Stomach (tissue), 8 donors: ENCODE measurements at regions not wholly inside any gene's neighbourhood (a gene's known extent, or its start where the extent isn't known, plus 50 kb on each side); places are given as distances from the start of the nearest gene placed in this dataset.

Source experiments
- DNase-seq, 2 donors: peaks; one replicate each; pipeline versions ENCODE4 v3.0.0 to v3.0.0-alpha.2; 2013 to 2019
- H3K27ac ChIP-seq, 5 donors: fragments of 200-600 bp in 4 of 5; sonication (generic) in 4 of 5; one replicate each; pipeline ENCODE4 v1.5.1; 2013 to 2019; ENCODE audit warnings: mild to moderate bottlenecking in 1 of 5, moderate library complexity in 1 of 5
- H3K27me3 ChIP-seq, 3 donors: fragments of 200-600 bp; sonication (generic); one replicate each; pipeline ENCODE4 v1.5.1; 2017 to 2019; ENCODE audit warnings: mixed run types in 1 of 3
- H3K36me3 ChIP-seq, 4 donors: fragments of 200-600 bp; sonication (generic); 1 replicate in 3 of 4; 2 replicates in 1 of 4; pipeline ENCODE4 v1.5.1; 2016 to 2019
- H3K4me1 ChIP-seq, 4 donors: fragments of 200-600 bp; sonication (generic); one replicate each; pipeline ENCODE4 v1.5.1; 2016 to 2019
- H3K4me3 ChIP-seq, 4 donors: fragments of 200-600 bp; sonication (generic) in 3 of 4; one replicate each; pipeline ENCODE4 v1.5.1; 2016 to 2019; ENCODE audit warnings: mild to moderate bottlenecking in 1 of 4
- H3K9me3 ChIP-seq, 4 donors: fragments of 200-600 bp; sonication (generic); one replicate each; pipeline ENCODE4 v1.5.1; 2016 to 2019
- CTCF ChIP-seq, 7 experiments: fragments of 450-650 bp in 4 of 7; fragments of 200-600 bp in 3 of 7; sonication (generic) in 3 of 7; IDR thresholded peaks; one replicate each; pipeline ENCODE4 v1.5.1; 2016 to 2019; ENCODE audit warnings: antibody characterized with exemption in 7 of 7, control low read depth in 2 of 7, mild to moderate bottlenecking in 1 of 7
- EP300 ChIP-seq: sonication (generic); formaldehyde crosslinking; IDR thresholded peaks from one replicate; pipeline ENCODE4 v1.6.1; 2017; ENCODE audit warnings: antibody characterized with exemption
- POLR2A ChIP-seq, 4 donors: fragments of 450-650 bp; IDR thresholded peaks; one replicate each; pipeline ENCODE4 v1.6.1; 2016; ENCODE audit warnings: antibody characterized with exemption in 4 of 4, control low read depth in 2 of 4, mild to moderate bottlenecking in 1 of 4, moderate library complexity in 1 of 4
- POLR2AphosphoS5 ChIP-seq, 3 donors: sonication (generic); formaldehyde crosslinking; IDR thresholded peaks; one replicate each; pipeline ENCODE4 v1.6.1; 2016; ENCODE audit warnings: antibody characterized with exemption in 3 of 3
- WGBS, 5 donors: extraction: QIAGEN DNeasy Blood & Tissue Kit in 3 of 5; methylation state at CpG; one replicate each; pipeline versions ENCODE4 v1.1.5 to v1.1.7; 2013 to 2018; 5-methylcytosine and 5-hydroxymethylcytosine counted together
- intact Hi-C: fragments of 100-400 bp; cut with DNase I; formaldehyde crosslinking; loops from one replicate; pipeline ENCODE4 v1.15.1; 2023; ENCODE audit warnings: low total_unique reads
- donor health status: healthy with polysubstance abuse.
- donor health status: Bipolar disorder and iron deficiency.
- donor health status: healthy.

GRCh38 chr6:169946971-169947370 lies 195.5 kb downstream of the ERMARD start:
- intact Hi-C loops = no loop called here
- DNase-seq = no peak
- WGBS, 5 donors = 50 to 78% (median 64%) methylated on average over 1 of the region's 1 CpG
- no peaks in the 10 kb centered on the region for H3K36me3 ChIP-seq
- H3K27me3 ChIP-seq = no peaks in the 10 kb centered on the region
- H3K27ac ChIP-seq = no peak overlapping the region
- no peak for TF ChIP-seq POLR2A (IDR thresholded peaks at IDR 0.05)
- TF ChIP-seq POLR2AphosphoS5 (IDR thresholded peaks at IDR 0.05) = no peak
- no peak for TF ChIP-seq EP300
- TF ChIP-seq CTCF (IDR thresholded peaks at IDR 0.05) = no peak
- no peaks in the 10 kb centered on the region for H3K4me1 ChIP-seq
- peaks cover 0 to 10% (median 2%) of the 10 kb centered on the region in 4 donors for H3K9me3 ChIP-seq
- H3K4me3 ChIP-seq = no peak overlapping the region

GRCh38 chr6:169945117-169945516 lies 193.7 kb downstream of the ERMARD start:
- WGBS, 5 donors = 39 to 77% (median 51%) methylated on average over 3 of the region's 3 CpGs
- TF ChIP-seq POLR2AphosphoS5 (IDR thresholded peaks at IDR 0.05) = no peak

GRCh38 chr6:169944415-169944814 lies 193.0 kb downstream of the ERMARD start:
- Histone ChIP-seq H3K36me3 (no peaks in the 10 kb centered on the region), H3K4me1 (no peaks in the 10 kb centered on the region), H3K27me3 (peaks cover 0 to 3% (median 0%) of the 10 kb centered on the region in 3 donors), H3K27ac (no peak overlapping the region), H3K4me3 (no peak overlapping the region), H3K9me3 (peaks cover 0 to 10% (median 2%) of the 10 kb centered on the region in 4 donors)
- DNase-seq = no peak
- TF ChIP-seq EP300 (no peak), CTCF (IDR thresholded peaks at IDR 0.05) (no peak), POLR2AphosphoS5 (IDR thresholded peaks at IDR 0.05) (no peak), POLR2A (IDR thresholded peaks at IDR 0.05) (no peak)
- intact Hi-C loops = no loop called here

More at GRCh38 chr6:169945117-169945516, 193.7 kb downstream of the ERMARD start:
- H3K4me1 ChIP-seq = no peaks in the 10 kb centered on the region
- H3K27me3 ChIP-seq = peaks cover 0 to 3% (median 0%) of the 10 kb centered on the region in 3 donors
- no peaks in the 10 kb centered on the region for H3K36me3 ChIP-seq
- intact Hi-C loops = no loop called here
- H3K27ac ChIP-seq = no peak overlapping the region
- DNase-seq = no peak
- H3K4me3 ChIP-seq = no peak overlapping the region
- H3K9me3 ChIP-seq = peaks cover 0 to 10% (median 2%) of the 10 kb centered on the region in 4 donors

- Histone ChIP-seq H3K27me3 (peaks cover 0 to 3% (median 0%) of the 10 kb centered on the region in 3 donors), H3K27ac (no peak overlapping the region), H3K9me3 (peaks cover 0 to 10% (median 2%) of the 10 kb centered on the region in 4 donors), H3K36me3 (no peaks in the 10 kb centered on the region), H3K4me3 (no peak overlapping the region), H3K4me1 (no peaks in the 10 kb centered on the region)
- DNase-seq = no peak
- no peak for TF ChIP-seq POLR2AphosphoS5 (IDR thresholded peaks at IDR 0.05)
- no peak for TF ChIP-seq EP300
- no peak for TF ChIP-seq POLR2A (IDR thresholded peaks at IDR 0.05)
- TF ChIP-seq CTCF (IDR thresholded peaks at IDR 0.05) = no peak
- intact Hi-C loops = no loop called here
Observed at GRCh38 chr6:169944061-169944337, 192.6 kb downstream of the ERMARD start.

GRCh38 chr6:169943241-169944060 lies 192.0 kb downstream of the ERMARD start:
- intact Hi-C loops = no loop called here

More at GRCh38 chr6:169943241-169944060, 192.0 kb downstream of the ERMARD start:
- TF ChIP-seq CTCF (IDR thresholded peaks at IDR 0.05) = no peak
- no peak for TF ChIP-seq POLR2AphosphoS5 (IDR thresholded peaks at IDR 0.05)
- no peak for TF ChIP-seq EP300
- 63 to 71% (median 68%) methylated on average over 7 of the region's 7 CpGs for whole genome bisulfite sequencing, 5 donors
- no peaks in the 10 kb centered on the region for H3K4me1 ChIP-seq
- H3K4me3 ChIP-seq = no peak overlapping the region
- H3K27me3 ChIP-seq = peaks cover 0 to 9% (median 0%) of the 10 kb centered on the region in 3 donors
- H3K9me3 ChIP-seq = peaks cover 0 to 10% (median 2%) of the 10 kb centered on the region in 4 donors
- no peak for DNase-seq
- H3K36me3 ChIP-seq = no peaks in the 10 kb centered on the region
- no peak overlapping the region for H3K27ac ChIP-seq
